Astrocyte (in vitro differentiated cells and primary cell): ENCODE measurements at regions not wholly inside any gene's neighbourhood (a gene's known extent, or its start where the extent isn't known, plus 50 kb on each side); places are given as distances from the start of the nearest gene placed in this dataset.

ENCODE experiments used
- CTCF ChIP-seq: IDR thresholded peaks from 2 replicates; pipeline ENCODE4 v1.5.1; 2011; ENCODE audit warnings: low read depth, mild to moderate bottlenecking, inconsistent platforms, low read length, moderate library complexity; ENCODE audit not compliant: insufficient read depth
- EZH2 ChIP-seq: IDR thresholded peaks from 2 replicates; pipeline ENCODE4 v1.6.1; 2012; ENCODE audit warnings: mild to moderate bottlenecking, low read length, inconsistent platforms; ENCODE audit not compliant: insufficient read depth

GRCh38 chr20:7078804-7079203 lies 311.3 kb downstream of the BMP2 start:
- no peak for TF ChIP-seq CTCF
- no peak for TF ChIP-seq EZH2
